ENCODE measurements at regions not wholly inside any gene's neighbourhood (a gene's known extent, or its start where the extent isn't known, plus 50 kb on each side); places are given as distances from the start of the nearest gene placed in this dataset.

- TF ChIP-seq, protein P1, sequence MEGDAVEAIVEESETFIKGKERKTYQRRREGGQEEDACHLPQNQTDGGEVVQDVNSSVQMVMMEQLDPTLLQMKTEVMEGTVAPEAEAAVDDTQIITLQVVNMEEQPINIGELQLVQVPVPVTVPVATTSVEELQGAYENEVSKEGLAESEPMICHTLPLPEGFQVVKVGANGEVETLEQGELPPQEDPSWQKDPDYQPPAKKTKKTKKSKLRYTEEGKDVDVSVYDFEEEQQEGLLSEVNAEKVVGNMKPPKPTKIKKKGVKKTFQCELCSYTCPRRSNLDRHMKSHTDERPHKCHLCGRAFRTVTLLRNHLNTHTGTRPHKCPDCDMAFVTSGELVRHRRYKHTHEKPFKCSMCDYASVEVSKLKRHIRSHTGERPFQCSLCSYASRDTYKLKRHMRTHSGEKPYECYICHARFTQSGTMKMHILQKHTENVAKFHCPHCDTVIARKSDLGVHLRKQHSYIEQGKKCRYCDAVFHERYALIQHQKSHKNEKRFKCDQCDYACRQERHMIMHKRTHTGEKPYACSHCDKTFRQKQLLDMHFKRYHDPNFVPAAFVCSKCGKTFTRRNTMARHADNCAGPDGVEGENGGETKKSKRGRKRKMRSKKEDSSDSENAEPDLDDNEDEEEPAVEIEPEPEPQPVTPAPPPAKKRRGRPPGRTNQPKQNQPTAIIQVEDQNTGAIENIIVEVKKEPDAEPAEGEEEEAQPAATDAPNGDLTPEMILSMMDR (IDR thresholded peaks at IDR 0.05) = no peak
- TF ChIP-seq POLR2AphosphoS5 (IDR thresholded peaks at IDR 0.05) (no peak), POLR2A (IDR thresholded peaks at IDR 0.05) (no peak), EP300 (IDR thresholded peaks at IDR 0.05) (no peak)
- H3K9me3 ChIP-seq = no peaks in the 10 kb centered on the region
- DNase-seq (no peak), ATAC-seq (ENCODE audit: low FRiP score in 2 of 2) (no peak)
- no peaks in the 10 kb centered on the region for H3K27me3 ChIP-seq
- H3K36me3 ChIP-seq = no peaks in the 10 kb centered on the region
- H3K27ac ChIP-seq = no peak overlapping the region
- WGBS, 2 donors = 58 to 81% methylated on average over 2 of the region's 2 CpGs
- no peaks in the 10 kb centered on the region for H3K4me1 ChIP-seq
- no peak overlapping the region for H3K4me3 ChIP-seq
These were observed 307.0 kb downstream of the SETD4 start for GRCh38 chr21:35753308-35753707.

- Histone ChIP-seq H3K36me3 (no peaks in the 10 kb centered on the region), H3K4me1 (no peaks in the 10 kb centered on the region), H3K27me3 (no peaks in the 10 kb centered on the region), H3K4me3 (no peak overlapping the region), H3K27ac (no peak overlapping the region), H3K9me3 (no peaks in the 10 kb centered on the region)
- ATAC-seq (ENCODE audit: low FRiP score in 2 of 2) (no peak), DNase-seq (no peak)
- TF ChIP-seq POLR2A (IDR thresholded peaks at IDR 0.05) = no peak
- TF ChIP-seq, protein P1 (IDR thresholded peaks at IDR 0.05) = no peak
- TF ChIP-seq EP300 (IDR thresholded peaks at IDR 0.05) = no peak
- no peak for TF ChIP-seq POLR2AphosphoS5 (IDR thresholded peaks at IDR 0.05)
These were observed 309.2 kb downstream of the SETD4 start for GRCh38 chr21:35751171-35751570.

DNA sequence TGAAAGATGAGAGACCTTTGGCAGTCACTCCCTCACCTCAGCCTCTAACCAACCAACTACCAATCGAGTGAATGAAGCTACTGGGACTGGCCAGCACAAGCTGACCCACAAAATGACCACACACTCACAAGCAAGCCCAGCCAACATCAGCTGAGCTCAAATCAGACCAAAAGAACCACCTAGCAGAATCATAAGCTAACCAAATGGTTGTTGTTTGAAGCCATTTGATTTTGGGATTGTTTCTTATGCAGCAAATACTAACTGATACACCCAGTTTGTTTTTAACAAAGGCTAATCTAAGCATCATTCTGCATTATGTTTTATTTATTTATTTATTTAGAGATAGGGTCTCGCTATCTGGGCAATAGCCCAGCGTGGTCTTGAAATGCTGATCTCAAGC lies 310.4 kb downstream of the SETD4 start:
- Histone ChIP-seq H3K36me3 (no peaks in the 10 kb centered on the region), H3K9me3 (no peaks in the 10 kb centered on the region), H3K4me3 (no peak overlapping the region), H3K4me1 (no peaks in the 10 kb centered on the region), H3K27me3 (no peaks in the 10 kb centered on the region), H3K27ac (no peak overlapping the region)
- 83 to 91% methylated on average over 2 to 3 of the region's 3 CpGs for WGBS, 2 donors
- DNase-seq (no peak), ATAC-seq (ENCODE audit: low FRiP score in 2 of 2) (no peak)
- TF ChIP-seq POLR2AphosphoS5 (IDR thresholded peaks at IDR 0.05) = no peak
- TF ChIP-seq POLR2A (IDR thresholded peaks at IDR 0.05) = no peak
- TF ChIP-seq EP300 (IDR thresholded peaks at IDR 0.05) = no peak
- TF ChIP-seq, protein P1 (IDR thresholded peaks at IDR 0.05) = no peak

DNA sequence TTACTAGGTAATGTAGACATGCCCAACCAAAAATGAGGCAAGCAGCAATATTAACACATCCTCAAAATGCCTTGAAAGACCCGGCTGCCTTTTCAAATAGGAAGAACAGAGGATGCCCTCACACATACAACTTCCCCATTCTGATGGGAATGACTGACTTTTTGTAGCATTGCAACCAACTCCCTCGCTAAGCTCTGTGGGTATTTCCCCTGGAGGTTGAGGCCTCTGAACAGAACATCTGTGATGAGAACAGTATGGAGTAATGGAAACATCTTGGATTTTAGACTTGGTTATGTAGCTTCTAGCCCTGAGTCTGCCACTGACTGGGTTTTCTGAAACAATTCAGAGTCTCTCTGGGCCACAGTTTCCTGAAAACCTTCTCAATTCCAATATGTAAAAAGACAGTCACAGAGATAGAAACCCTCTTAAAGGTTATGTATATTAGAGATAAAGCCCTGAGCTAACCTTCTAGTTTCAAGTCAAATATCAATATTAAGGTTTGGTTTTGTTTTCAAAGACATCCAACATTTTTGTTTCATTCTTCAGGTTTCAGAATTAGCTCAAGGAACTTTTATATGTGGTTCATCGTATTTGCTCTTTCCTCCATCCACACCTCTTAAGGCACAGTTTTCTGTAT lies 311.5 kb downstream of the SETD4 start:
- peak in 1 of 2 donors; percentile 43 for ATAC-seq (ENCODE audit: low FRiP score in 2 of 2)
- DNase-seq = no peak
- Histone ChIP-seq H3K9me3 (no peaks in the 10 kb centered on the region), H3K27me3 (no peaks in the 10 kb centered on the region), H3K36me3 (no peaks in the 10 kb centered on the region), H3K27ac (no peak overlapping the region), H3K4me1 (no peaks in the 10 kb centered on the region), H3K4me3 (no peak overlapping the region)
- 64 to 70% methylated on average over 3 of the region's 3 CpGs for WGBS, 2 donors
- no peak for TF ChIP-seq POLR2A (IDR thresholded peaks at IDR 0.05)
- TF ChIP-seq EP300 (IDR thresholded peaks at IDR 0.05) = no peak
- TF ChIP-seq, protein P1 (IDR thresholded peaks at IDR 0.05) = no peak
- no peak for TF ChIP-seq POLR2AphosphoS5 (IDR thresholded peaks at IDR 0.05)

- no peak overlapping the region for H3K4me3 ChIP-seq
- H3K36me3 ChIP-seq = no peaks in the 10 kb centered on the region
- H3K27me3 ChIP-seq = no peaks in the 10 kb centered on the region
- no peak for DNase-seq
- ATAC-seq (ENCODE audit: low FRiP score in 2 of 2) = no peak
- H3K27ac ChIP-seq = no peak overlapping the region
- TF ChIP-seq, protein P1 (IDR thresholded peaks at IDR 0.05) = no peak
- TF ChIP-seq EP300 (IDR thresholded peaks at IDR 0.05) (no peak), POLR2AphosphoS5 (IDR thresholded peaks at IDR 0.05) (no peak), POLR2A (IDR thresholded peaks at IDR 0.05) (no peak)
- peaks cover 0 to 4% (median 0%) of the 10 kb centered on the region in 4 donors for H3K4me1 ChIP-seq
- 73 to 87% methylated on average over 4 of the region's 4 CpGs for WGBS, 2 donors
- peaks cover 0 to 9% (median 0%) of the 10 kb centered on the region in 4 donors for H3K9me3 ChIP-seq
These were observed 316.8 kb downstream of the SETD4 start for GRCh38 chr21:35743571-35743970.

All from upper lobe of left lung (tissue), 6 donors.